Endothelial cell (in vitro differentiated cells): ENCODE measurements at regions not wholly inside any gene's neighbourhood (a gene's known extent, or its start where the extent isn't known, plus 50 kb on each side); places are given as distances from the start of the nearest gene placed in this dataset.
"Not testable (repeated sequence)": the region's sequence is repeated elsewhere in the genome, so short reads cannot be mapped to it uniquely, and the experiment has no call there.

ENCODE experiments used
- DNase-seq: peaks from one replicate; pipeline ENCODE4 v3.0.0; 2021; ENCODE audit warnings: low spot score
- H3K27ac Mint-ChIP-seq: one replicate; pipeline ENCODE4 v1.8.0; 2021; ENCODE audit warnings: mixed read lengths, inconsistent platforms; ENCODE audit not compliant: unreplicated experiment
- H3K27me3 Mint-ChIP-seq: one replicate; pipeline ENCODE4 v1.8.0; 2021; ENCODE audit warnings: mild to moderate bottlenecking, moderate library complexity, mixed read lengths, inconsistent platforms; ENCODE audit not compliant: unreplicated experiment
- H3K36me3 Mint-ChIP-seq: one replicate; pipeline ENCODE4 v1.8.0; 2021; ENCODE audit warnings: mild to moderate bottlenecking, low read depth, mixed read lengths, inconsistent platforms; ENCODE audit not compliant: unreplicated experiment
- H3K4me1 Mint-ChIP-seq: one replicate; pipeline ENCODE4 v1.8.0; 2021; ENCODE audit warnings: mild to moderate bottlenecking, mixed read lengths, inconsistent platforms; ENCODE audit not compliant: unreplicated experiment
- H3K4me3 Mint-ChIP-seq: one replicate; pipeline ENCODE4 v1.8.0; 2021; ENCODE audit warnings: mild to moderate bottlenecking, mixed read lengths, inconsistent platforms; ENCODE audit not compliant: unreplicated experiment
- H3K9me3 Mint-ChIP-seq: one replicate; pipeline ENCODE4 v1.8.0; 2021; ENCODE audit warnings: mixed read lengths, inconsistent platforms; ENCODE audit not compliant: unreplicated experiment
- TF ChIP-seq, protein P1 (sequence below): fragments of 200-600 bp; sonication (generic); IDR thresholded peaks from one replicate; pipeline ENCODE4 v1.5.0; 2021; ENCODE audit warnings: antibody characterized with exemption; ENCODE audit not compliant: unreplicated experiment

DNA sequence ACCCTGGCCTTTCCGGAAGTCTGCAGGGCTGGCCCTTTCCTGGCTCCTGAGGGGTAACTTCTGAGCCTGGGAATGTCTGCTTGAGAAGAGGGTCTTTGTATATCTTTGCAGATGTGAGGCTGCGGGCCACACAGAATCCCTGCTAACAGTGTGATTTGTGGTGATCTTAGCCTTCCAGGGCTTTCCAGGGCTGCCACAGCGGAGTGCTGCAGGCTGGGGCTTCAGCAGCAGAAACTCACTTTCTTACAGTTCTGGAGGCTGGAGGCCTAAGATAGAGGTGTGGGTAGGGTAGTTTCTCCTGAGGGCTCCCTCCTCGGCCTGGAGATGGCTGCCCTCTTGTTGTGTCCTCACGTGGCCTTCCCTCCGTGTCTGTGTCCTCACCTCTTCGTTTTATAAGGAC, 294.7 kb upstream of the HS6ST1 start:
- Mint-ChIP-seq H3K36me3 (no peaks in the 10 kb centered on the region), H3K27ac (no peak overlapping the region), H3K27me3 (peaks cover 3% of the 10 kb centered on the region), H3K4me1 (peaks cover 2% of the 10 kb centered on the region), H3K4me3 (no peak overlapping the region), H3K9me3 (no peaks in the 10 kb centered on the region)
- TF ChIP-seq, protein P1, sequence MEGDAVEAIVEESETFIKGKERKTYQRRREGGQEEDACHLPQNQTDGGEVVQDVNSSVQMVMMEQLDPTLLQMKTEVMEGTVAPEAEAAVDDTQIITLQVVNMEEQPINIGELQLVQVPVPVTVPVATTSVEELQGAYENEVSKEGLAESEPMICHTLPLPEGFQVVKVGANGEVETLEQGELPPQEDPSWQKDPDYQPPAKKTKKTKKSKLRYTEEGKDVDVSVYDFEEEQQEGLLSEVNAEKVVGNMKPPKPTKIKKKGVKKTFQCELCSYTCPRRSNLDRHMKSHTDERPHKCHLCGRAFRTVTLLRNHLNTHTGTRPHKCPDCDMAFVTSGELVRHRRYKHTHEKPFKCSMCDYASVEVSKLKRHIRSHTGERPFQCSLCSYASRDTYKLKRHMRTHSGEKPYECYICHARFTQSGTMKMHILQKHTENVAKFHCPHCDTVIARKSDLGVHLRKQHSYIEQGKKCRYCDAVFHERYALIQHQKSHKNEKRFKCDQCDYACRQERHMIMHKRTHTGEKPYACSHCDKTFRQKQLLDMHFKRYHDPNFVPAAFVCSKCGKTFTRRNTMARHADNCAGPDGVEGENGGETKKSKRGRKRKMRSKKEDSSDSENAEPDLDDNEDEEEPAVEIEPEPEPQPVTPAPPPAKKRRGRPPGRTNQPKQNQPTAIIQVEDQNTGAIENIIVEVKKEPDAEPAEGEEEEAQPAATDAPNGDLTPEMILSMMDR: no peak
- no peak for DNase-seq

DNA sequence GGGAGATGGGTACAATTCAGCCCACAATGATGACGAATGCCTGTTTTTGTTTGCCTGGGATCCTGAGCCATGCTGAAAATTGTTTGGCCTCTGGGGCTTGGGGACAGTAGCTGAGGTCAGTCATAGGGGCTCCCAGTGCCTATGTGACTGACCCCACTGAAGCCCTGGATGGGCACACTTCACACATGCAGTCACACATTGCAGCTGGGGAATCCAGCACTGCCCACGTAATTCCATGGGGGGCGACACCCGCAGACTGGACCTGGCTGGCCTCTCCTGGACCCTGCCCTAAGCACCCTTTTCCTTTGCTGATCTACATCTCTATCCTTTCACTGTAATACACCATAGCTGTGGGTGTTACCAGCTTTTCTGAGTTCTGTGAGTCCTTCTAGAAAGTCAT, 295.2 kb upstream of the HS6ST1 start:
- H3K4me3 Mint-ChIP-seq: no peak overlapping the region
- DNase-seq: no peak
- H3K27me3 Mint-ChIP-seq: peaks cover 3% of the 10 kb centered on the region
- TF ChIP-seq, protein P1: no peak
- no peaks in the 10 kb centered on the region for H3K9me3 Mint-ChIP-seq
- H3K36me3 Mint-ChIP-seq: no peaks in the 10 kb centered on the region
- peaks cover 2% of the 10 kb centered on the region for H3K4me1 Mint-ChIP-seq
- H3K27ac Mint-ChIP-seq: no peak overlapping the region

DNA sequence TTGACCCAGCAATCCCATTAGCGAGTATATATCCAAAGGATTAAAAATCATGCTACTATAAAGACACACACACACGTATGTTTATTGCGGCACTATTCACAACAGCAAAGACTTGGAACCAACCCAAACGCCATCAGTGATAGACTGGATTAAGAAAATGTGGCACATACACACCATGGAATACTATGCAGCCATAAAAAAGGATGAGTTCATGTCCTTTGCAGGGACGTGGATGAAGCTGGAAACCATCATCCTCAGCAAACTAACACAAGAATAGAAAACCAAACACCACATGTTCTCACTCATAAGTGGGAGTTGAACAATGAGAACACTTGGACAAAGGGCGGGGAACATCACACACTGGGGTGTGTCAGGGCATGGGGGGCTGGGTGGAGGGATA, 296.2 kb upstream of the HS6ST1 start:
- H3K4me3 Mint-ChIP-seq, DNase-seq, H3K9me3 Mint-ChIP-seq, H3K4me1 Mint-ChIP-seq, H3K27me3 Mint-ChIP-seq, H3K36me3 Mint-ChIP-seq, H3K27ac Mint-ChIP-seq: not testable (repeated sequence)

DNA sequence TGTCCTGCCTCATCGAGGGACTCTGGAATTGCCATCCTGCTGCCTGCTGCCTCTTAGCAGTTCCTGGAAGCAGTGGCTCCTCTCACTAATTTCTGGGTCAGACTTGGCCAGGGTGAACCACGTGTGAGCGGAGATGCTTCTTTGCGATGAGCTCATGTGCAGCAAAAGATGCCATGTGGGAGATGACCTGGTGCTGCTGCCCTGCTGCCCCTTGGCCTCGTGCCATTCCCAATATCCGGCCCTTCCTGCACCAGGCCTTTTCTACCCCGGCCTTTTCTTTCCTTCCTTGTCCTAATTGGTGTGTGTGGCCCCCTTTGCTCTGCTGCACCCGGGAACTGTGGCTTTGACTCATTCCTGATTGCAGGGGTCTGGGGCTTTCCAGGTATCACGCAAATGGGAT, 296.9 kb upstream of the HS6ST1 start:
- no peaks in the 10 kb centered on the region for H3K36me3 Mint-ChIP-seq
- no peak overlapping the region for H3K4me3 Mint-ChIP-seq
- no peak overlapping the region for H3K27ac Mint-ChIP-seq
- no peaks in the 10 kb centered on the region for H3K9me3 Mint-ChIP-seq
- TF ChIP-seq, protein P1: no peak
- no peak for DNase-seq
- H3K4me1 Mint-ChIP-seq: peaks cover 2% of the 10 kb centered on the region
- H3K27me3 Mint-ChIP-seq: peaks cover 3% of the 10 kb centered on the region

DNA sequence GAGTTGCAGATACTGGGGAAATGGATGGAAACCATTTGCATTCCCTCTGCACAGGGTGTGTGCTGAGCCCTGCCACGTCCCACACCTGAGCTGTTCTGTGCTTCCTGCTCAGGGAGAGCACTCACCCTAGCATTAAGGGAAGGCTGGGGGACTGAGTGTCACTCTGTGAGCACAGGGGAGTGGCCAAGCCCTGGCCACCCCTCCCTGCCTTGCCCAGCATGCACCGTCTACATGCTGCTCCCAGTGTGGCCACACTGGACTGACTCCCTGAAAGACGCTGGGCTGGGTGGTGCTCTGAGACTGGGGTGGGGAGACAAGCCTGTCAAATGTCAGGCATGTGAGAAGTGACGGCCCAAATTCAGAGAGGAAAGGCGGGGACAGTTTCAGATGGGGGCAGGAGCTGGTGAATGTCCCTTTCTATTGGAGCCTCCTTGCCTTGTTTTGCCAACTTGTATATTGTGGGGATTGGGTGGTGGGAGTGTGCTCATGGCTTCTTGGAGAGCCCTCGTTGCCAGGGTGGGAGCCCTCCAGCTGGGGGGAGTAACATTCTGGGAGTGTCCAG, 298.4 kb upstream of the HS6ST1 start:
- no peak for DNase-seq
- peak overlapping the region; percentile 63 for H3K27ac Mint-ChIP-seq
- no peak overlapping the region for H3K4me3 Mint-ChIP-seq
- H3K36me3 Mint-ChIP-seq: no peaks in the 10 kb centered on the region
- TF ChIP-seq, protein P1: no peak
- peaks cover 8% of the 10 kb centered on the region for H3K27me3 Mint-ChIP-seq
- H3K9me3 Mint-ChIP-seq: no peaks in the 10 kb centered on the region
- peaks cover 2% of the 10 kb centered on the region for H3K4me1 Mint-ChIP-seq
